SHP77 treated with DMSO at 0.1 percent for 48 hours (cell line): ENCODE measurements at regions not wholly inside any gene's neighbourhood (a gene's known extent, or its start where the extent isn't known, plus 50 kb on each side); places are given as distances from the start of the nearest gene placed in this dataset.

Experiments
- DNase-seq: peaks from one replicate; lab custom pipeline; 2025; lab: John Stamatoyannopoulos, UW

DNA sequence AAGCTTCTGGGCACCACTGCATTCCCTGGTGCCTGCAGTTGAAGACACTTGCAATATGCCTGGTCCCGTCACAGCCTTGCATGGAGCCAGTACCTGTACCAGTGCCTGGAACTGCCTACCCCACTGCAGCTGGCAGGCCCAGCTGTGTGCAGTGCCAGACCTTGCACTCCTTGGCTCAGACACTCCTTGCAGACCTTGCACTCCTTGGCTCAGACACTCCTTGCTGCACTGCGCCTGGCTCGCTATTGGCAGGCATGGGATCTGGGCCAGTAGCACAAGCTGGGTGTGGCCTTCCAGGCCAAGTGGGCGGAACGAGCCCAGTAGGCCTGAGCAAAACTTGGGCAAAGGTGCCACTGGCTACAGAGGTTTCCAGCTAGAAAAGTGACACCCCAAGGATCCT is 1189.1 kb downstream of the GRIK2 start:
- no peak for DNase-seq

DNA sequence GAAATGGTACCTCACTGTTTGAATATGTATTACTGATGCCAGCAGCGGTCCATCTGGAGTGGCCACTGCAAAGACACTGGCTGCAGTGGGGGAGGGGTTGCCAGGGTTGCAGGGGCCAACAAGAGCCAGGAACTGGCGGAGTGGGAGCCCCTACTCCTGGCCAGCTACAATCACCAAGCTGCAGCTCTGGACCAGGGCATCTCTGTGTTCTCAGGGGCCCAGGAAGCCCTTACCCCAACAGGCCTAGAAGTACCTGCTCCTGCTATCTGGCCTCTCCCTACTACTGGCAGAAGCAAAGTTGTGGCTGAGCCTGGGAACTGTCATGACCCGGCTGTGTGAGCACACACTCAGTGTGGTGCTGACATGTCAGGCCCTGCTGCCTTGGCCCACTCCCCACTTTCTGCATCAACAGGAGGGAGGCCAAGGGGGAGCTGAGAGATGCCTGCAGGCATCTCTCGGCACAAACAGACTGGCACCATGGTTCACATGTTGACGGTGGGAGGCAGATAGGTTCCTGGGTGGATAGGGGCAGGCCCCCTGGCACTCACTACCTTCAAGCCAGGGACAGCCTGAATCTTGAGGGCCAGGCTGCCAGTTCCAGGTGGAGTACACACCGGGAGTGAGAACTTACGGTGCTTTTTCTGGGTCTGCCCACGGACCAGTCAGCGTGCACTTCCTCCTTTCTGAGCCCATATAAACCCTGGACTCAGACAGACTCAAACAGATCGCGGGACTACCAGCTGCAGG is 1188.0 kb downstream of the GRIK2 start:
- no peak for DNase-seq

DNA sequence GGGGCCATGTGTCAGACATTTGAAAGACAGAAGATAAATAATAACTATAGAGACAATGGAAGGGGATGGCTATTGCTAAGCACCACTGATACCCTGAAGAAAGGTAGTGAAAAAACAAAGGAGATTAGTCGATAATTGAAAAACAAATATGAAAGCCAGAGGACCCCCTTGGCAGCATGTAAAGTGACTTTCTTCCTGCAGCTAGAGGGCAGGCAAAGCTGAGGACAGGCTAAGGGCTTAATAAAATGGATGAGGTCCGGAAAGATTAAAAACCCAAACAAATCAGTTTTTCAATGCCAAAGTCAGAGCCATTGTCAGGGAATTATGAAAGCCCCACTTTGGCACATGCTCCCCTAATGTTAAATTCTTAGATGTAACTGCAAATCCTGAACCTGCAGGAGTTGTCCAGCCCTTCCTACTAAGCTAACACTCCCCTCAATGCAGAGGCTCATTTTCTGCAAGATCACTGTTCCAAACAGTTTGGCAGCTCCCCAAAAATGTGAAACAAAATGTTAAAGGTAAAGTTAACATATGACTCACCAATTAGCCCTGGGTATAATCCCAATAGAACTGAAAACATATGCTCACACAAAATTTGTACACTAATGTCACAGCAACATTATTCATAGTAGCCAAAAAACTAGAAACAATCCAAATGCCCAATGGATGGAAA is 1177.9 kb downstream of the GRIK2 start:
- DNase-seq: no peak

DNA sequence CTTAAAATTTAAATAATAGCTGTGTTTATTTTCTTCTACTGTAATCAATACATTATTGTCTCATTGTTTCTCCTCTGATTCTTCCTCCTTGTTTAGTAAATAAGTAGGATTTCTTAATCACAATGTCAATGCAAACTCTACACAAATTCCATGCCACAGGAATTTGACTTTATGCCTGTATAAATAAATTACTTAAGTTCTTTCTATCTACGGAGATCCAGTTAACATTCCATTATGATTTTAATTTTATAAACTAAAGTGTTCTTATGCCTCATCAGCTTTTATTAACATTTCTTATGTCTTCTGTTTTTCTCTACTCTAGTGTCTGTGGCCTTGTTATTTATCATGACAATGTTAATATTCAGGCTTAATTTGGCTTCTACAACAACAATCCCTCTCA is 1169.2 kb downstream of the GRIK2 start:
- no peak for DNase-seq

DNA sequence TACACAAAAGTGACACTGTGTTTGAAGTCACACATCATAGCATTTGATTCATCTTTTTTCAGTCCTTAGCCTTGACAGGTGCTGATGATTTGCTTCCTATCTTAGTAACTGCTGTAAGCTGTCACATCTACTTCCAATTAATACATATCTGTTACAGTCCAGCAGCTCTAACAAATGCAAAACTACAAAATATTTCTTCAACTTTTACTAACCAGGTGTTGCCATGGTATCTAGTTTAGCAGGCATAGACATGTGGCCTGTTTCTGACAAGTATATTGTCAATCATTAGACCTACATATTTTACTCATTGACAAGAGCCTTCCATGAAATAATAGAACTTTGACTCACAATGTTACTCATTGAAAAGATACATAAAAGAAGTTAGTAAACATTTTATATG is 1159.7 kb downstream of the GRIK2 start:
- DNase-seq: no peak

GRCh38 chr6:102549221-102549874 is 1155.8 kb downstream of the GRIK2 start:
- DNase-seq: no peak

GRCh38 chr6:102525336-102525735 is 1131.8 kb downstream of the GRIK2 start:
- no peak for DNase-seq

DNA sequence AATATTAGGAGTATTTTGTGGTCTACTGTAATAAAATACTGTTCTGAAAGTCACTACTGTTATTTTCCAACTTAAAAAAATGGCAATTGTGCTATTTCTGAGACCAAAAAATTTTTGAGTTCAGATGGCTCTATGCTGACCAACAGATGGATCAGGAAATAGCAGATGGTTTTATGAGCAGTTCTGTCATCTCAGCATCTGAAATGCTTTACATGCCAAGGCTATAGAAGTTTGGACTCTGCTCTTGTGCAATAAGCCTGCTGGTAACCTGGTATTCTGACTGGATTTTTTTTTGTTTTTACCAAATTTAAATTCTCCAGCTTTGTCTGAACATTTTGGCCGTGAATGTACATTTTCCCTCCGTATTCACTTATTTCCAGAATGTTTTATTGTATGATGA is 1127.5 kb downstream of the GRIK2 start:
- DNase-seq: no peak

DNA sequence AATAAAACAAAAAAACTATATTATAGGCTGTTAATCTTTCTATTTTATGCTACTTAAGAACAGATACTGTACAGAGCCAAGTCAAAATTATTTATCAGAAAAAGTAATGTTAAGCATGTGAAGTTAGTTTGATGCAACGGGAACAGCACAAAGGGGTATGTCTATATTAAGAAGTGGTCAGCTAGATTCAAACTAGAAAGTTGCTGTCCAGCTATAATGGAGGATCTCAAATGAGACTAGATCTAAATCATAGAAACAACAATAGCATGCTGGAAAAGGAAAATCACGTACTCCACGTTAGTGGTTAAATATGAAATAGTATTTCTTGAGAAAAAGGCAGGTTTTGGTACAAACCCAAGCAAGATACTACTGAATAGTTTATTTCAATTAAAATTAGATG is 1124.0 kb downstream of the GRIK2 start:
- DNase-seq: no peak

GRCh38 chr6:102501615-102502014 is 1108.1 kb downstream of the GRIK2 start:
- no peak for DNase-seq

DNA sequence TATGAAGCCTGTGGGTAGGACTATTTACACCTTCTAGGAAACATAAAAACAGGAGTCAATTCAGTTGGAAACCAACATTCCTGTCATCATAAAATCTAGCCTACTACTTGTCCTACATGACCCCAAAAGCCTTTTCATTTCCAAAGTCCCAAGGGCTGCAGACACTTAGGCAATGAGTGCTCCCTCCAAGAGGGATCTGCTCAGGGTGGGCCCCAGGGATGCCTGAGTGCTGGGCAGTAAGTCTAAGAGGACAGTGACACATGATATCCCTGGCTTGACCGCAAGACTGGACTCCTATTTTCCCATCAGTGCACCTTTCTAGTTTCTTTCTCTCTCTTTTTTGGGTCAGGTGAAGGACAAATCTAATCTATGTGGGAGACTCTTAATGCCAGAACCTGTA is 1101.3 kb downstream of the GRIK2 start:
- no peak for DNase-seq

DNA sequence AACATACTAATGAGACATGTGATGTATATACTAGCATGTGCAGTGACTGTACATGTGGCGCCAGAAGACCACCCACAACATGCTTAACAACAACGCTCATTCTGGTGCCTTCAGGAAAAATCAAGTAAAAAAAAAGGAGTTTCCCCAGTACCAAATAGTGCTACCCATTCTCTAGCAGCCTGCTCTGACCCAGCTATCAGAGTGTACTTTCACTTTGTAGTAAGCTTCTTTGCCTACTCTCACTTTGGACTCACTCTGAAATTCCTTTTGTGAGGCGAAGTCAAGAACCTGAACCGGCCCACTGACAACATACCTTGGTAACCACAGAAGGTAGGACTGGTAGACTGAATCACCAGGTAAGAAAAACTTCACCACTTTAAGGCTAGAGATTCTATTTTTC is 1100.0 kb downstream of the GRIK2 start:
- DNase-seq: no peak

GRCh38 chr6:102488729-102489128 is 1095.2 kb downstream of the GRIK2 start:
- no peak for DNase-seq

- no peak for DNase-seq
These were observed 1092.0 kb downstream of the GRIK2 start for GRCh38 chr6:102485480-102485879.

GRCh38 chr6:102474041-102474807 is 1080.7 kb downstream of the GRIK2 start:
- DNase-seq: no peak

- DNase-seq: no peak
These were observed 1065.5 kb downstream of the GRIK2 start for GRCh38 chr6:102458990-102459389.

GRCh38 chr6:102438171-102438570 is 1044.7 kb downstream of the GRIK2 start:
- DNase-seq: no peak

DNA sequence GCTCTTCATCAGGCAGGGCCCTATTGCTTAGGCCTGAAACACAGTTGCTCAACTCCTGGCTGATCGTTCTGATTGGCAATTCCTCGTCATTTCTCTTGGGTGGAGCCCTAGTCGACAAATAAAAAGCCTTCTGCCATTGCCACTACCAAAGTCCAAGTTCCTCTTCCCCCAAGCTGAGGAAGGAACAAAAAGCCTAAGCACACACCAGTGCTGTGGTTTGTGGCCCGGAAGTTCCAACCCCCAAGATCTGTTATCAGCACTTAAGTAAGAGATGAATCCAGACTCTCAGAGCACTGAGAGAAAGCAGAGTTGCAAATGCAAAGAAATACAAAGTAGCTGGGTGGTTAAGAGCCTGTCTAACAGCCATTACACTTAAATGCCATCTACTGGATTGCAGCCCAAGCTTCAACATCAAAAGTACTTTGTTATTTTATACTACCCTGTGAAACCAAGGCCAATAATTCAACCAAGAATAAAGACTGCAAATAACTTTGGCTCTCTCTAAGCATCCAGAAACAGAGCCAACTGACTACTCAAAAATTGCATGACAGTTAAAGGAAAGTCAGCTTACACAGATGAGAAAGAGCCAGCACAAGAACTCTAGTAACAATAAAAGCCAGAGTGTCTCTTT is 1024.0 kb downstream of the GRIK2 start:
- no peak for DNase-seq

GRCh38 chr6:102415891-102416290 is 1022.4 kb downstream of the GRIK2 start:
- no peak for DNase-seq

DNA sequence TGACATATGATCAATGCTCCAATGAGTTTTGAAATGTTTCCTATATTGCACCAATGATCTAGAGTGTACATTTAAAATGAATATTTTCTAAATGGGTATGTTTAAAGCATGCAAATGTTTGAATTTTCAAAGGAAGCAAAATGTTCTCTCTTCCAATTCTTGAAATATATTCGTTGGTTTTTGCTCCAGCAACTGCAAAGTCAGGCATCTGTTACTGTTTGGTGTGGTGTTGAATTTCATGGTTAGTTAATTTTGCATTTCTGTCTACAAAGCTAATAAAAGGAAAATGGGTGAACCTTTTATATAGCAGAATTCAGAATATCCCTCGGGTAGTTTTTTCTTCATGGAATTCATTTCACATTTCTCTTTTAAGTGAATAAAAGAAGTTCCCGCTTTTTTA is 1018.3 kb downstream of the GRIK2 start:
- no peak for DNase-seq

GRCh38 chr6:102407886-102408741 is 1014.6 kb downstream of the GRIK2 start:
- DNase-seq: no peak
